B cell (primary cell): ENCODE measurements at regions not wholly inside any gene's neighbourhood (a gene's known extent, or its start where the extent isn't known, plus 50 kb on each side); places are given as distances from the start of the nearest gene placed in this dataset.

Experiments used
- CTCF ChIP-seq: fragments of 200-600 bp; IDR thresholded peaks from one replicate; pipeline ENCODE4 v1.8.0; 2022; ENCODE audit warnings: antibody characterized with exemption, mild to moderate bottlenecking
- EZH2 ChIP-seq: IDR thresholded peaks from 2 replicates; pipeline ENCODE4 v1.6.1; 2012; ENCODE audit warnings: borderline replicate concordance, low read depth, mild to moderate bottlenecking, moderate library complexity, low read length; ENCODE audit not compliant: insufficient read depth, poor library complexity, severe bottlenecking

- TF ChIP-seq CTCF (no peak), EZH2 (no peak)
Observed at GRCh38 chr2:39497082-39497801, 60.2 kb upstream of the MAP4K3 start.
